Activated T-helper 2 cell treated with anti-CD3 and anti-CD28 coated beads, Interferon-gamma antibody, Interleukin-2, Interleukin-4, amounts not matched to agents 10 μg/mL and 5 μg/mL and 100 μg/mL, durations not matched to agents 14 hours and 24 hours and 36 hours (primary cell): ENCODE measurements at regions not wholly inside any gene's neighbourhood (a gene's known extent, or its start where the extent isn't known, plus 50 kb on each side); places are given as distances from the start of the nearest gene placed in this dataset.

Source experiments
- DNase-seq: peaks from one replicate; pipeline ENCODE4 v3.0.0; 2021; ENCODE audit warnings: low spot score
- H3K27ac Mint-ChIP-seq: one replicate; pipeline ENCODE4 v1.8.0; 2021; ENCODE audit warnings: mixed read lengths
- H3K27me3 Mint-ChIP-seq: one replicate; pipeline ENCODE4 v1.8.0; 2021; ENCODE audit warnings: low read depth, mixed read lengths
- H3K36me3 Mint-ChIP-seq: one replicate; pipeline ENCODE4 v1.8.0; 2021; ENCODE audit warnings: low read depth, mixed read lengths
- H3K4me1 Mint-ChIP-seq: one replicate; pipeline ENCODE4 v1.8.0; 2021; ENCODE audit warnings: low read depth, mixed read lengths
- H3K4me3 Mint-ChIP-seq: one replicate; pipeline ENCODE4 v1.8.0; 2021; ENCODE audit warnings: low read depth, mild to moderate bottlenecking, moderate library complexity, mixed read lengths
- H3K9me3 Mint-ChIP-seq: one replicate; pipeline ENCODE4 v1.8.0; 2021; ENCODE audit warnings: mixed read lengths
- intact Hi-C: fragments of 100-400 bp; cut with micrococcal nuclease; formaldehyde crosslinking; loops from one replicate; pipeline ENCODE4 v1.15.1; 2023

- intact Hi-C loops: no loop called here
- H3K4me1 Mint-ChIP-seq: no peaks in the 10 kb centered on the region
- H3K9me3 Mint-ChIP-seq: no peaks in the 10 kb centered on the region
- no peak overlapping the region for H3K4me3 Mint-ChIP-seq
- DNase-seq: no peak
- no peaks in the 10 kb centered on the region for H3K36me3 Mint-ChIP-seq
- H3K27ac Mint-ChIP-seq: no peak overlapping the region
- H3K27me3 Mint-ChIP-seq: no peaks in the 10 kb centered on the region
These were observed 68.3 kb upstream of the MYO16 start for GRCh38 chr13:108561149-108561548.

- Mint-ChIP-seq H3K27me3 (no peaks in the 10 kb centered on the region), H3K4me3 (no peak overlapping the region), H3K4me1 (no peaks in the 10 kb centered on the region), H3K27ac (no peak overlapping the region), H3K9me3 (no peaks in the 10 kb centered on the region), H3K36me3 (no peaks in the 10 kb centered on the region)
- DNase-seq: no peak
- intact Hi-C loops: no loop called here
These were observed 62.8 kb upstream of the MYO16 start for GRCh38 chr13:108566413-108567170.

- no peaks in the 10 kb centered on the region for H3K27me3 Mint-ChIP-seq
- intact Hi-C loops: no loop called here
- H3K4me1 Mint-ChIP-seq: no peaks in the 10 kb centered on the region
- H3K9me3 Mint-ChIP-seq: no peaks in the 10 kb centered on the region
- H3K4me3 Mint-ChIP-seq: no peak overlapping the region
- no peak for DNase-seq
- H3K36me3 Mint-ChIP-seq: no peaks in the 10 kb centered on the region
- H3K27ac Mint-ChIP-seq: no peak overlapping the region
These were observed 56.6 kb upstream of the MYO16 start for GRCh38 chr13:108572782-108573211.

GRCh38 chr13:108573455-108573854 lies 56.0 kb upstream of the MYO16 start:
- Mint-ChIP-seq H3K4me1 (no peaks in the 10 kb centered on the region), H3K9me3 (no peaks in the 10 kb centered on the region), H3K4me3 (no peak overlapping the region), H3K27me3 (no peaks in the 10 kb centered on the region), H3K36me3 (no peaks in the 10 kb centered on the region), H3K27ac (no peak overlapping the region)
- no peak for DNase-seq
- intact Hi-C loops: no loop called here

- intact Hi-C loops: no loop called here
- no peak overlapping the region for H3K4me3 Mint-ChIP-seq
- H3K27ac Mint-ChIP-seq: no peak overlapping the region
- no peaks in the 10 kb centered on the region for H3K27me3 Mint-ChIP-seq
- DNase-seq: no peak
- H3K36me3 Mint-ChIP-seq: no peaks in the 10 kb centered on the region
- no peaks in the 10 kb centered on the region for H3K9me3 Mint-ChIP-seq
- no peaks in the 10 kb centered on the region for H3K4me1 Mint-ChIP-seq
These were observed 54.6 kb upstream of the MYO16 start for GRCh38 chr13:108574856-108575255.

GRCh38 chr13:108575430-108575829 lies 54.0 kb upstream of the MYO16 start:
- no peak for DNase-seq
- Mint-ChIP-seq H3K4me1 (no peaks in the 10 kb centered on the region), H3K27me3 (no peaks in the 10 kb centered on the region), H3K36me3 (no peaks in the 10 kb centered on the region), H3K4me3 (no peak overlapping the region), H3K9me3 (no peaks in the 10 kb centered on the region), H3K27ac (no peak overlapping the region)
- intact Hi-C loops: no loop called here
